ENCODE measurements at regions not wholly inside any gene's neighbourhood (a gene's known extent, or its start where the extent isn't known, plus 50 kb on each side); places are given as distances from the start of the nearest gene placed in this dataset.

DNA sequence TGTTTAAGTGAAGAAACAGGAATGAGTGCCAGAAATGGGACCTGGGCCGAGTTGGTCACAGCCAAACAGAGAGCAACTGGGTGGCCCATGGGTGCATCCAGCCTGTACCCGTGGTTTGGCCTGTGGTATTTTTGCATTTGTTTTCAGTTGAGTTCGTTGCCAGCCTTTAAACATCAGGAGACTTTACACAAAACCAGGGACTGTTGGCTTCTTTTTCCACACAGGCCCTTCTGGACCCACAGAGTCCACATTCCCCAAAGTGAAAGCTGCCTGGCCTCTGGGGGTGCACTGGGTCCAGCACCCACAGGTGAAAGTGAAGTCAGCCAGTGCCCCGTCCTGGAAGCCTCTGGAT, 54.1 kb upstream of the TNS3 start:
- no peak for DNase-seq

DNA sequence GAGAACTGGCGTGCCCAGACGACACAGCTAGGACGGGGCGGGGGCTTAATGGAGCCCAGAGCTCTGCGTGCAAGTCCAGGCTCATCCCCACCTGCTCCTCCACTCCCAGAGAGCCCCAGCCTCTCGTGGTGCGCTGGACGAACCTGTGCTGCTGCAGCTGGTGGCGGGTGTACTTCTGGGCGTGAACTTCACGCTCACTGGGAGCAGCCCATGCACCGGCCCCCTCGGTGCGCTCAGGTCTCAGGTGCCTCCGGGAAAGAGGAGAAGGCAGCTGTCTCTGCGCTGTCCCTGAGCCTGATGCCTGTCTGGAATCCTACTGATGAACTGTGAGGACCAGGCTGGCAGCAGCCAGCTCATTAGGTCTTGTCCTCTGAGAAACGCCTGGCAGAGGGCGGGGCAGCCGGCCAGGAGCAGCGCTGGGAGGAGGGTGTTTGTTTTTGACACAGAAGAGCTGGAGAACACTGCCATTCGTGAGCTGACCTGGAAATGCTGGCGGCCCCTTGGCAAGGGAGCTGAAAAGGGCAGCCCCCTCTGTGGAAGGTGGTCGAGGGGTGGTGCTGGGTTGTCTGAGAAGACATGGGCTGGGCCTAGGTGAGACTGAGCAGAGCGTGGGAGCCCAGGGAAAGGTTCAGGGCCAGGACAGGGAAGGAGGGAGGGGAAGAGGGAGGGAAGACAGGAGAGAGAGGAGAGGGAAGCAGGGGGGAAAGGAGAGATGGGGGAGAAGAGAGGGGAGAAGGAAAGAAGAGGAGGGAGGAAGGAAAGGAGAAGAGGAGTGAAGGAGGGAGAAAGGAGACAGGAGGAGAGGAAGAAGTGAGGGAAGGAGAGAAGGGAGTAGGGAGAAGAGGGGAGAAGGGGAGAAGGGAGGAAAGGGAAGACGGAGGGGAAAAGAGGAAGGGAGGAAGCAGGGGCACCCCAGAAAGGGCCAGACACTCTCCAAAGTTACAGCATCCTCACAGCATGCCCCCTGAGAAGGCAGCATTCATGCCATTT, 53.5 kb upstream of the TNS3 start:
- DNase-seq, result no peak

- no peak for DNase-seq
These were observed 52.4 kb upstream of the TNS3 start for GRCh38 chr7:47634273-47634672.

DNA sequence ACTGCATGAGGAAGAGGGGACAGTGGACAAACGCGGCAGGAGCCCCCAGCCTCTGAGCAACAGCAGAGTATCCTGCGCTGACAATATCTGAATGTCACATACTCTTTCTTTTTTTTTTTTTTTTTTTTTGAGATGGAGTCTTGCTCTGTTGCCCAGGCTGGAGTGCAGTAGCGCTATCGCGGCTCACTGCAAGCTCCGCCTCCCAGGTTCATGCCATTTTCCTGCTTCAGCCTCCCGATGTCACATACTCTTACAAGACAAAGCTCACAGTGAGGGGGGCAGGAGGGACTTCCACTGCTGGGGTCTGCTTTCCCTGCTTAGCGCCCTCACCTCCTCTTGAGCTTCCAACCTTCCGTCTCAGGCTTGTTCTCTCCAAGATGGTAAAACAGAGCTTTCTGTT, 51.2 kb upstream of the TNS3 start:
- no peak for DNase-seq
